IPS DF 4.7 (cell line): ENCODE measurements at regions not wholly inside any gene's neighbourhood (a gene's known extent, or its start where the extent isn't known, plus 50 kb on each side); places are given as distances from the start of the nearest gene placed in this dataset.

Experiments used
- DNase-seq: peaks from one replicate; pipeline ENCODE4 v3.0.0-alpha.2; 2013; ENCODE audit warnings: low spot score; ENCODE audit errors: extremely low read depth

DNA sequence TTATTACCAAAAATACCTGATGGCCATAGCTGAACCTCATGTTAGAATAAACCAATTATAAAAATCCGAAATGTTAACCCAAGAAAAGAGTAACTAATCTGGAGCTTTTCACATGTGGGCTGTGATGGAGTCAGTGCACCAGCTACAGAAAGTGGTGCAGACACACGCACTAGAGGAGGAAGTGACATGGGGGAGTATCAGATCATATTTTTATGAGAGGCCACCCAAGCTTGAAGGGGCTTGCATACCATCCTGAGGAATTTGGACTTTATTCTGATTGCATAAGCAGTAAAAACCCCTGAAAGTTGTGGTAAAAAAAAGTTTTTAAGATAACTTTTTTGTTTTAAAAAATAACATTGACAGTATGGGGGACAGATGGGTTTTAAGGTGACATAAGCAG, 1148.5 kb upstream of the CELF2 start:
- DNase-seq = no peak

DNA sequence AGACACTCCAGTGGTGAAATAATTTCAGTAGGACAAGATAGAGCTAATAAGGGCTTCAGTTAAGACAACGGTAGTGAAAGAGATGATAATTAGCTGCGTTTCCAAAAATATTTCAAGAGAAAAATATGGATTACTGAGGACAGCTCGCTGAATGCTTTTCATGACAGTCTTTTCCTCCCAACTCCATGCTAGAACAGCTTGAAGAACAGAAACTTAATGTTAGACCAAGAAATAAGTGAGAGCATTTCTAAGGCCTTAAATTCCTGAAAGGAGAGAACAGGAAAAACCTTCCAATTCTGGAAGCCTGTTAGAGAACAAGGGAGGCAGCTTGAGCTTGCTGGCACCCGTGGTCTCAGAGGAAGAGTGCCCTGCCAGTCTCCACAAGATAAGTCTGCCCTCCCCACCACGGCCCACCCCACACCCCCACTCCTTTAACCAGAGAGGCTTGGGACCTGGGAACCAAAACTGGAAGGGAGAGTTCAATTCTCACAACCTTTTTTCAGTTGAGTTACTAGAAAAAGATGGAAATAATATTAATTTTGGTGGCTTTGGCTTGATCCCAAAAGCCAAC, 1148.0 kb upstream of the CELF2 start:
- no peak for DNase-seq

GRCh38 chr10:9875353-9875752, 1142.3 kb upstream of the CELF2 start:
- DNase-seq = no peak

DNA sequence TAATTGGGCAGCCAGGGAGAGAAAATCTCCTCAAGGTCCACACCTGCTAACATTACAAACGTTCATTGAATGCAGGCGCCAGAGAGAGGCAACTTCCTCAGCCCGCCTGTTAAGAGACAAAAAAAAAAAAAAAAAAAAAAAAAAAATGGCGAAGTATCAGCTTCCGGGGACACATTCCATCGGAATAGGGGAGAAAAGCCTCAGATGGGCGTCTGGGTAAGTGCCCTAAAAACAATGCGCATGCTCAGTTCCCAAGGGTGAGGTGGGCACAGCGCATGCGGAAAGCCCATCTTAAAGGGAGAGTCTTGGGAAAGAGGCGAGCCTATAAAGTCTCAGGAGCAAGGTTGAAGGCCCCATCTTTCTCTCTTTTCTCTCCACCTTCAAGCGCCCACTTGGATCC, 1139.7 kb upstream of the CELF2 start:
- no peak for DNase-seq

DNA sequence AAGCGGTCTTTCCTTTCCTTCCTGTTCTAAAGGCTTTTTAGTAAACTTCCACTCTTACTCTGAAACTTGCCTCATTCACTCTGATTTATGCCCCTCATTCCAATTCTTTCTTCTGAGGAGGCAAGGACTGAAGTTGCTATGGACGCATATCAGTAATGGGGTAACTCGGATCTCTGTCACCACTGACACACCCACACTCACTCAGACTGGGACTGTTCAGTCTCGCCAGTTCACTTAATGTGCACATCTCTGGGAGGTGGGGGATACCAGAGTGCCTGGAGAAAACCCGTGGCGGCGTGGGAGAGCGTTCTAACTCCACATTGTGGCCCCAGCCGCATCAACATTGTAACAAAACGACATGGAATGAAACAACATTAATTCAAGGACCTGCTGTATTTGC, 1139.3 kb upstream of the CELF2 start:
- no peak for DNase-seq

GRCh38 chr10:9885761-9886160, 1131.9 kb upstream of the CELF2 start:
- DNase-seq = no peak

DNA sequence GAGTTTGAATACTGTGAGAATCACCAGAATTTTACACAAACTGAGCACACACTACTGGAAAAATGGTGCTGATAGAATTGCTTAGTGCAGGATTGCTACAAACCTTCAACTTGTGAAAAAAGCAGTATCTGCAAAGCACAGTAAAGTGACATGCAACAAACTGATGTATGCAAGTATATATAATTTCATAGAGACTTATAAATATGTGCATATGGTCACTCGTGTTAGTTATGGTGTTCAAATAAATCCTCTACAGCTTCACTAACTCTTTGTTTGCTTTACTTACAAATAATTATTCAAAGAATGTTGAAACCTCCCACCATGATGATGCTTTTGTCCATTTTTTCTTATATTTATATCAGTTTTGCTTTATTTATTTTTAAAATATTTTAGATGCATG, 1130.9 kb upstream of the CELF2 start:
- no peak for DNase-seq

- no peak for DNase-seq
Observed at GRCh38 chr10:9895453-9895852, 1122.2 kb upstream of the CELF2 start.

DNA sequence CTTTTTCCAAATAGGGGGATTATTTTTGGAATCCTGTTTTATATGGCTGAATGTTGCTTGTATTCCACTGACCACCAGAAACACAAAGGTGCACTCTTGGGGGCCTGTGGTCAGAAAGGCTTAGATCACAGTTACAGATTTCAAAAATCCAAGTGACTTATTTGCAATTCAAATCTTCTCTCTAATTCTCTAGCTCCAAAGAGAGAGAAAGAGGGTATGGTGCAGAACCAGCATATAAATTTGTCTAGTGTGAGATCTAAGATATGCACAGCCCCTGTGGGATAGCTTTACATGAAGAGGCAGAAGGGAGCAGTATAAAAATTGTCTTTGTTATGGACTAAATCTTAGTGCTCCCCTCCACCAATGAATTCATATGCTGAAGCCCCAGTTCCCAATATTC, 1121.7 kb upstream of the CELF2 start:
- no peak for DNase-seq

DNA sequence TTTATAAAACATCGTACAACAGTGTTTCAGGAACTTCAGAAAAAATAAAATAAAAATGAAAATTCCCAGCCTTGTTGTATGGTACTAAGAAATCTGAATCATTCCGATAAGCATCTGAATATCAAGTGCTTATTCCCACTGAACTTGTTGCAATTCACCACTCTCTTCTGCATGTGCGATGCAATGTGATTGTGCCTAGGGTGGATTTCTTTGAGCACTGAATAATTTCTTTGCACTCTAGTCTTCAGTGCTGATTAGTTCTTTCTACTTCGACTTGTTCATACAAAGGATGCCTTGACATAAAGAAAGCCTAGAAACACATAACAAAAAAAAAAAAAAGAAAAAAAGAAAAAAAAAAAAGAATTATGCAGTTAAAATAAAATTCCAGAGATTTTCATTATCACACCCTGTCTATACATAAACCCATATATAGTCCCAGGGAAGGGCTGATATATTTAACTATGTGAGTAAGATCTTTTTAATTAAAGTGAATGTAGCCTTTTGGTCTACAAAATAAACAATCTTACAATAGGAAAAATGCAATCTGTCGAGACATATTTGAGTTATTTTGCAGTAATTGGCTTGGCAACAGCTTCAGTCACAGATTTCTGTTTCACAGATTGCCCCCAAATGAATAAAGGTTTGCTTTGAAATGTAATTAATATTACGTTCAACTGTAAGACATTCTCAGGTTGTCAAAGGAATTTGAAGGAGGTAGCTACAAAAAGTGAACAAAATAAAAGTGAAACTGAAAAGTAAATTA, 1118.9 kb upstream of the CELF2 start:
- no peak for DNase-seq

DNA sequence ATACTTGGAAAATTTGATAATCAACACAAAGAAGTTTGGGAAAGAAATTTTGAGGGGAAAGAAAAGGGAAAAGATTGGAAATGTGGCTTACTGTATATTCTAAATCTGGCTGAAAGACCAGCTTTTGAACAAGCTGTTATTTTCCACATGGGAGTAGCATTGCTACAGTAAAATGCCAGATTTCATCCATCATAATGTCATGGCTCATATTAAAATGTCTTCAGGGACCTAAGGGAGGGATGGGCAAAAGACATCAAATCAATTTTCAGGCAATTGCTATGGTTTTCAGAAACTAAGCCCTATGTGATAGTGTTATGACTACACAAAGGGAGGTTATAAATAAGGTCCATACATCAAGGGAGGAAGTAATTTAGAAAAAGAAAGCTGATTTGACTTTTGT, 1116.9 kb upstream of the CELF2 start:
- DNase-seq = no peak

DNA sequence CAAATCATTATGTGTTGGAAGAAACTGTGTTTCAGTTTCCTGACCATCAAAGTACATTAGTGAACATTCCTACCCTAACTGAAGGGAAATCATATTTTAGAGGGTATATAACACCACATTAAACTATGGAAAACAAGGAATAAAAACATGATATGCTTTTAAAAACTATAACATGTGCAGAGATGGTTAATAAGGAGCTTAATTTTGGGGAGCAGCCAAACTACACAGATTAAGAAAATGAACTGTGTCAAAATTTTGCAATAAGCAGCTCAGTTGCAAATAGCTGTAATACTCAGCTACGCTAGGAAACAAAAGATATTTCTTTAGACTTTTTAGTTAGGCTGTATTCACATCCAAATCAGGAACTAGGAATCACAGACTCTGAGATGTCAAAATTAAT, 1115.7 kb upstream of the CELF2 start:
- no peak for DNase-seq

GRCh38 chr10:9910446-9910845, 1107.2 kb upstream of the CELF2 start:
- DNase-seq = no peak

GRCh38 chr10:9911488-9911887, 1106.2 kb upstream of the CELF2 start:
- DNase-seq = peak; percentile 44

- no peak for DNase-seq
Observed at GRCh38 chr10:9913876-9914514, 1103.7 kb upstream of the CELF2 start.

GRCh38 chr10:9921544-9921943, 1096.1 kb upstream of the CELF2 start:
- no peak for DNase-seq

- no peak for DNase-seq
Observed at GRCh38 chr10:9922126-9922870, 1095.4 kb upstream of the CELF2 start.

DNA sequence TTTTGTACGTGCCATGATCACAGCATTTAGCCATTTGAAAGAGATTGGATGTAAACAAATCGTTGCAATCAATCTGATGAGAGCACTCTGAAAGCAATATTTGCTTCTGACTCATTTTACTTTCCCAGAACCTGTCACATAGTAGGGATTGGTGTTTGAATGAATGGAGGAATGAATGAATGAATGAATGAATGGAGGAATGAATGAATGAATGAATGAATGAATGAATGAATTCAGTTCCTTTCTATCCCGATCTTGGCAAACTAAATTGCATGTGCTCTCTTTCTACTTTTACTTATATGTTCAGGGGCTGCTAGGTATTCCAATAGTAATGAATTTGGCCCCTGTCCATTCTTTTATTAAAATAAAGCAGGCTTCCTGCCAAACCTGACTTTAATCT, 1091.7 kb upstream of the CELF2 start:
- no peak for DNase-seq

GRCh38 chr10:9926881-9927280, 1090.8 kb upstream of the CELF2 start:
- DNase-seq = no peak

GRCh38 chr10:9939716-9940115, 1078.0 kb upstream of the CELF2 start:
- DNase-seq = no peak

DNA sequence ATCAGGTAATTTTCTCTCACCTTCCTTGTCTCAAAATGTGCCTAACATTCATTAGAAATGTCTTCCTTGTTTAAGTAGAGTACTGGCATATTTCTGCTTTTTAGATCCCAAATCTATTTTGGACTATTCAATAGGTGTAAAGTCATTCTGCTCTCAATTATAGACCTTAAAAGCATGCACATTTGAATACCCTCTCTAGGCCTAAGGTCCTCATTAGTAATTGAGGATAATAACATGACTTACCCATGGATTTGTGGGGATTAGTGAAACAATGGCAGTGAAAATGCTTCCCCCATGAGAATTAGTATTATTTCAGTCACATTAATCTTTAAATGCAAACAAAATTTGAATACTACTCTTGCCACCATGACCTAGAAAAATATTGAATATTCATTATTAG, 1073.0 kb upstream of the CELF2 start:
- DNase-seq = no peak

- DNase-seq = no peak
Observed at GRCh38 chr10:9950070-9950469, 1067.6 kb upstream of the CELF2 start.
